ENCODE measurements at regions not wholly inside any gene's neighbourhood (a gene's known extent, or its start where the extent isn't known, plus 50 kb on each side); places are given as distances from the start of the nearest gene placed in this dataset.

DNA sequence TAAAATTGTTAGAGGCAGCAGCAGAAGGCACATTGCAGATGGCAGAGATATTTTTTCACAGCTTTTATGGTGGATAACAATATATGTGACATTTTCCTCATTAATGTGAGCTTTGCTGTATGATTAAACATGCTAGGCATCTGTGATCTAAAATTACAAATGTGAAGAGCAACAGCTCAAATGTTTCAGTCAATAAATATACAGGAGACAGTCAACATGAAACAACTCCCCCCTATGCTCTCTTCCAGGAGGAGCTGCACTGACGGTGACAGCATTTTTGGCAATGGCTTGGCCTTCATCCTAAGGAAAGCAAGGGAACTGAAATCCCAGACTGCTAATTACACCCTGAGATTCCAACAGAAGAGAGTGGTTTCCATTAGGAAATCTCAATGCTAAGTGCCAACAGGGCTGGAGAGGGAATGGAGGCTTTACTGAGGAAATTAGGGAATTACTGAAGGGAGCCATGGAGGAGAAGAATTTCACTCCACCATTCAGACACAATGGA is 51.4 kb upstream of the GRB10 start:
- Mint-ChIP-seq H3K9me3 (no peaks in the 10 kb centered on the region), H3K27ac (no peak overlapping the region), H3K4me3 (no peak overlapping the region), H3K4me1 (ENCODE audit: low read depth) (peaks cover 21% of the 10 kb centered on the region), H3K27me3 (peaks cover 76% of the 10 kb centered on the region), H3K36me3 (ENCODE audit: low read depth) (no peaks in the 10 kb centered on the region)
- DNase-seq, result no peak

DNA sequence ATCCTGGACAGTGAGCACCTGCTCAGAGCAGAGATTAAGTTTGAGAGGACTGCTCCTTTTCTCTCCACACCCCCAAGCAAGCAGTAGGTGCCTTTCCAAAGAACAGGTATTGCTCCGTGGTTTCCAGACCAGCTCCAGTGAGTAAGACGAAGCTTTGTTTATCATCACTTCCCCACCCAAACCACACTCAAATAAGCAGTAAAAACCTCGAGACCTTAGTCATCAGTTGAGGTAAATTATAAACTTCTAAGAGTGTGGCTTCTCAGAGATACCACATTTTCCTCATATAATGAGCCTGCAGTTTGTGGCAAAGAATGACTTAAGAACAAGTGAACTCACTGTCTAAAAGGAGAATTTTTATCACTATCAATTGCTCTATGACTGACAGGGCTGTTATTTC is 50.0 kb upstream of the GRB10 start:
- peaks cover 67% of the 10 kb centered on the region for H3K27me3 Mint-ChIP-seq
- H3K27ac Mint-ChIP-seq, result peak overlapping the region; percentile 39
- no peak for DNase-seq
- H3K4me3 Mint-ChIP-seq, result peak overlapping the region; percentile 13
- no peaks in the 10 kb centered on the region for H3K36me3 Mint-ChIP-seq (ENCODE audit: low read depth)
- peaks cover 25% of the 10 kb centered on the region for H3K4me1 Mint-ChIP-seq (ENCODE audit: low read depth)
- H3K9me3 Mint-ChIP-seq, result no peaks in the 10 kb centered on the region

All from activated T-cell treated with anti-CD3 and anti-CD28 coated beads, Interleukin-2, amount 50 U/mL, for 24 hours (primary cell).